Right ventricle myocardium inferior (tissue), 1 donor: ENCODE measurements at regions not wholly inside any gene's neighbourhood (a gene's known extent, or its start where the extent isn't known, plus 50 kb on each side); places are given as distances from the start of the nearest gene placed in this dataset.
A peak's percentile ranks its signal among the peaks of the same experiment; 100 is the strongest.

Experiments
- ATAC-seq: fragments of 200-7000 bp; cut with Tn5 transposase; one replicate; pipeline ENCODE4 v1.9.1; 2020; ENCODE audit warnings: mild to moderate bottlenecking, moderate library complexity
- DNase-seq: peaks from one replicate; pipeline ENCODE4 v3.0.0; 2021; ENCODE audit errors: missing footprints
- intact Hi-C: fragments of 100-400 bp; cut with DNase I; formaldehyde crosslinking; loops from one replicate; pipeline ENCODE4 v1.11.0; 2022
- donor health status: DM: no; HTN: yes; CAD: no; lungs with severe emphysema.

- ATAC-seq (no peak), DNase-seq (no peak)
- intact Hi-C loops = no loop called here
Observed at GRCh38 chr1:67991546-67991945, 58.9 kb downstream of the DIRAS3 start.

- intact Hi-C loops = no loop called here
- DNase-seq (no peak), ATAC-seq (no peak)
Observed at GRCh38 chr1:67988066-67988465, 62.4 kb downstream of the DIRAS3 start.

- intact Hi-C loops = no loop called here
- no peak for ATAC-seq
- DNase-seq = no peak
Observed at GRCh38 chr1:67987046-67987799, 63.2 kb downstream of the DIRAS3 start.

GRCh38 chr1:67983867-67984266, 66.6 kb downstream of the DIRAS3 start:
- intact Hi-C loops = no loop called here
- ATAC-seq (peak; percentile 76), DNase-seq (no peak)

GRCh38 chr1:67980028-67980427, 70.4 kb downstream of the DIRAS3 start:
- intact Hi-C loops = no loop called here
- no peak for DNase-seq
- ATAC-seq = no peak

GRCh38 chr1:67979532-67979931, 70.9 kb downstream of the DIRAS3 start:
- intact Hi-C loops = no loop called here
- no peak for DNase-seq
- ATAC-seq = no peak

- no peak for ATAC-seq
- DNase-seq = no peak
- intact Hi-C loops = no loop called here
Observed at GRCh38 chr1:67978890-67979516, 71.4 kb downstream of the DIRAS3 start.

GRCh38 chr1:67977756-67978155, 72.7 kb downstream of the DIRAS3 start:
- DNase-seq (no peak), ATAC-seq (no peak)
- intact Hi-C loops = no loop called here

- ATAC-seq (no peak), DNase-seq (no peak)
- intact Hi-C loops = no loop called here
Observed at GRCh38 chr1:67973051-67973450, 77.4 kb downstream of the DIRAS3 start.

GRCh38 chr1:67970088-67970487, 80.3 kb downstream of the DIRAS3 start:
- intact Hi-C loops = no loop called here
- DNase-seq (no peak), ATAC-seq (no peak)

GRCh38 chr1:67969446-67969845, 81.0 kb downstream of the DIRAS3 start:
- ATAC-seq (no peak), DNase-seq (no peak)
- intact Hi-C loops = no loop called here

- intact Hi-C loops = no loop called here
- DNase-seq = no peak
- no peak for ATAC-seq
Observed at GRCh38 chr1:67966666-67967009, 83.8 kb downstream of the DIRAS3 start.

- DNase-seq (no peak), ATAC-seq (no peak)
- intact Hi-C loops = no loop called here
Observed at GRCh38 chr1:67965995-67966665, 84.3 kb downstream of the DIRAS3 start.

GRCh38 chr1:67963263-67963662, 87.2 kb downstream of the DIRAS3 start:
- no peak for DNase-seq
- no peak for ATAC-seq
- intact Hi-C loops = no loop called here

GRCh38 chr1:67960766-67961165, 89.7 kb downstream of the DIRAS3 start:
- DNase-seq (no peak), ATAC-seq (no peak)
- intact Hi-C loops = no loop called here

GRCh38 chr1:67958472-67958871, 92.0 kb downstream of the DIRAS3 start:
- intact Hi-C loops = no loop called here
- ATAC-seq (no peak), DNase-seq (no peak)

- DNase-seq (no peak), ATAC-seq (peak; percentile 80)
- intact Hi-C loops = no loop called here
Observed at GRCh38 chr1:67957066-67957465, 93.4 kb downstream of the DIRAS3 start.

GRCh38 chr1:67956116-67956515, 94.3 kb downstream of the DIRAS3 start:
- intact Hi-C loops = no loop called here
- DNase-seq = no peak
- ATAC-seq = no peak

GRCh38 chr1:67955591-67955990, 94.8 kb downstream of the DIRAS3 start:
- no peak for DNase-seq
- no peak for ATAC-seq
- intact Hi-C loops = no loop called here

GRCh38 chr1:67953301-67953700, 97.1 kb downstream of the DIRAS3 start:
- ATAC-seq (no peak), DNase-seq (no peak)
- intact Hi-C loops = no loop called here
